ENCODE measurements at regions not wholly inside any gene's neighbourhood (a gene's known extent, or its start where the extent isn't known, plus 50 kb on each side); places are given as distances from the start of the nearest gene placed in this dataset.

DNA sequence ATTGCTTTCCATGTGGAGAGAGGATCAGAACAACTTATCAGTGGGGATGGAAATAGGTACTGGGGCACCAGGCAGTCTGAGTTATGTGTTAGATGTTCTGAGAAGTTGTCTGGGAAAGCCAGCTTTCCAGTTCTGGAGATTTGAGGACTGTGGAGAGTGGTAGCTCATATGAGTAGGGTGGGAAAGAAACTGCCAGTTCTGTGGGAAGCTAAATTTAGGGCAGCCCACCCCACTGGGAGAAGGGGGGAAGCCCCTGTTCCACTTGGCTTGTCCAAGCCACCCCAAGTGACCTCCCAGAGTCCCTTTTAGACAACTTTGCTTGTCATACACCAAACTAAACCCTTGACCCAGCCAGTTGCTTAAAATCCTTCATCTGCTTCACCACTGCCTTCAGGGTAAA is 189.5 kb downstream of the REEP3 start:
- intact Hi-C loops (cut with DNase I): loop anchor here (5.0 kb wide), 1 partner anchor 78 kb away; no protein-coding TSS in a partner anchor
- H3K4me1 ChIP-seq: peaks cover 21 to 59% (median 43%) of the 10 kb centered on the region in 3 donors

DNA sequence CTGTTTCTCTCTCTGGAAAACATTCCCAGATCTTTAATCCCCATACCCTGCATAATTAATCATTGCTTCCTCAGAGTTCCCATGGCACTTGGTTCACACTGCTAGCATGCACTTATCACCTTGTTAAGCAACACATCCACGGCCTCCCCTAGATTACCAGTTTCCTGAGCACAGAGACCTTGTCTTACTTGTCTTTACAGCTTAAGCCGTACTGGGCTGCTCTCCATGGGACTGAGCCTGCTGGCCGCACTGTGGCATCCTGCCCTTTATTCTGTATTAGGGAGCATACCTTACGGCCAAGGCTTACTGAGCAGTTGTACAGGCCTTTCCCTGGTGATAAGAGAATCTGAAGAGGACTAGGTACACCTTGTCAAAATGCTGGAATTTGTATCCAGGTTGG is 190.2 kb downstream of the REEP3 start:
- WGBS, 2 donors: 29 to 43% methylated on average over 3 of the region's 4 CpGs
- Histone ChIP-seq H3K4me1 (peaks cover 21 to 59% (median 43%) of the 10 kb centered on the region in 3 donors), H3K9me3 (no peaks in the 10 kb centered on the region), H3K27me3 (no peaks in the 10 kb centered on the region), H3K4me3 (no peak overlapping the region), H3K27ac (peak overlapping the region; percentile 74 to 91 (median 86)), H3K36me3 (no peaks in the 10 kb centered on the region)
- no peak for DNase-seq
- intact Hi-C loops (cut with DNase I): loop anchor here (5.0 kb wide), 1 partner anchor 79 kb away; no protein-coding TSS in a partner anchor
- no peak for TF ChIP-seq POLR2A (IDR thresholded peaks at IDR 0.05)
- TF ChIP-seq, protein P1, sequence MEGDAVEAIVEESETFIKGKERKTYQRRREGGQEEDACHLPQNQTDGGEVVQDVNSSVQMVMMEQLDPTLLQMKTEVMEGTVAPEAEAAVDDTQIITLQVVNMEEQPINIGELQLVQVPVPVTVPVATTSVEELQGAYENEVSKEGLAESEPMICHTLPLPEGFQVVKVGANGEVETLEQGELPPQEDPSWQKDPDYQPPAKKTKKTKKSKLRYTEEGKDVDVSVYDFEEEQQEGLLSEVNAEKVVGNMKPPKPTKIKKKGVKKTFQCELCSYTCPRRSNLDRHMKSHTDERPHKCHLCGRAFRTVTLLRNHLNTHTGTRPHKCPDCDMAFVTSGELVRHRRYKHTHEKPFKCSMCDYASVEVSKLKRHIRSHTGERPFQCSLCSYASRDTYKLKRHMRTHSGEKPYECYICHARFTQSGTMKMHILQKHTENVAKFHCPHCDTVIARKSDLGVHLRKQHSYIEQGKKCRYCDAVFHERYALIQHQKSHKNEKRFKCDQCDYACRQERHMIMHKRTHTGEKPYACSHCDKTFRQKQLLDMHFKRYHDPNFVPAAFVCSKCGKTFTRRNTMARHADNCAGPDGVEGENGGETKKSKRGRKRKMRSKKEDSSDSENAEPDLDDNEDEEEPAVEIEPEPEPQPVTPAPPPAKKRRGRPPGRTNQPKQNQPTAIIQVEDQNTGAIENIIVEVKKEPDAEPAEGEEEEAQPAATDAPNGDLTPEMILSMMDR (IDR thresholded peaks at IDR 0.05): no peak

More for the DNA sequence above, 189.5 kb downstream of the REEP3 start:
- Histone ChIP-seq H3K4me3 (no peak overlapping the region), H3K27me3 (no peaks in the 10 kb centered on the region), H3K36me3 (no peaks in the 10 kb centered on the region), H3K27ac (peak overlapping the region; percentile 74 to 91 (median 86)), H3K9me3 (no peaks in the 10 kb centered on the region)
- no peak for DNase-seq
- TF ChIP-seq, protein P1 (IDR thresholded peaks at IDR 0.05): no peak
- no peak for TF ChIP-seq POLR2A (IDR thresholded peaks at IDR 0.05)

DNA sequence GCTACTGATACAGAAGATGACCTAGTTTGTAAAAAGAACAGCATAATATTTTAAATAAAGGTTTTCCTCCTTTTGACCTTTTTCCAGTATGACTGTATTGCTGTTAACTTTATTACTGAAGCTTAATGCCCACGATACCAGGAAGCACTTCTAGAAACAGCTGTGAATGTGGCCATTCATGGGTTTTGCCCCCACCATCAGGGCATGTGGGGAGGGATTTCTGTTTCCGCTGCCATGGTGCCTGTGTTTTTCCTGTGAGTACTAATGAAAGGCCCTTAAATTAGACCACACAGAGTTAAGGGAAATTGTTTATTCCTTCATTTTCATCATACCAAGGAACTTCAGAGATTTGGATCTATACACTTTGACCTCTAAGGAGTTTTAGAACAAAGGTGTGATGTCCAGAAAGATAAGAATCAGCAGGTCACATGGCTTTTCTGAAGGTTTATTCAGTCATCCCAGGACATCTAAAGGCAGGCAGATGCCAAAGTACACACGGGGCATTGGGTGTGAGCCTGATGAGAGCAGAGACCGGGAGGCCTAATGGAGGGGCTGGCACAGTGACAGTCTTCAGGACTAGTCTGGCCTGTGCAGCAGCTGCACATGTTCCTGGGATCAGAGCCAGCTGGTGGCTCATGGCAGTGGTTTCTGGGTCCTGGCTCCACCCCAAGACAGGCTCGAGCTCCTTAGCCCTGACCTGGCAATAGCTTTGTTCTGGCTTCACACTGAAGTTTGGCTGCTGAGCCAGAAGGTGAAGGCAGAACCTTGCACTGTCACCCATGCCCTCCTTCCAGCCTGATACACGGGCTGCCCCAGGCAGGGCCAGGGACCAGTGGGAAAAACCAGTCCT is 190.9 kb downstream of the REEP3 start:
- H3K9me3 ChIP-seq: no peaks in the 10 kb centered on the region
- TF ChIP-seq POLR2A (IDR thresholded peaks at IDR 0.05): peak in 1 of 4 donors; percentile 18
- TF ChIP-seq, protein P1 (IDR thresholded peaks at IDR 0.05): no peak
- H3K4me3 ChIP-seq: no peak overlapping the region
- DNase-seq: peak; percentile 43
- 14 to 17% methylated on average over 5 to 6 of the region's 6 CpGs for WGBS, 2 donors
- peaks cover 21 to 53% (median 39%) of the 10 kb centered on the region in 3 donors for H3K4me1 ChIP-seq
- no peaks in the 10 kb centered on the region for H3K36me3 ChIP-seq
- intact Hi-C loops (cut with DNase I): loop anchor here (5.0 kb wide), 1 partner anchor 80 kb away; no protein-coding TSS in a partner anchor
- H3K27ac ChIP-seq: peak overlapping the region; percentile 74 to 91 (median 86)
- no peaks in the 10 kb centered on the region for H3K27me3 ChIP-seq

DNA sequence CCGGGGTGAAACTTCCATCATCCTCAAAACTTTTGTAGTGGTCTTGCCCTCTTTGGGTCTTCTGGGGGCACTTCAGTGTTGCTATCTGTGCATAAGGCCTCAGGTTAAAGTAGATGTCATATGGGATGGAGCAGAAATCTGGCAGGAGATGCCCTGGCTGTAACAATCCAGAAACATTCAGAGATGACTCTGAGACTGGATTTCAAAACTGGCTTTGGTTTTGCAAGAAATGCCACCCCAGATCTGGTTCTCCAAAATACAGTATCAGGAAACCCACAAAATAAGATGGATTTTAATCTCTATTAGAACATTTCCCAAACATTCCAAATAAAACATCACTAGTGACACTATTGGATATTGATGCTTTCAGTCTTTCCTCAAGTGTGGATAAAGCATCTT is 191.5 kb downstream of the REEP3 start:
- H3K4me3 ChIP-seq: no peak overlapping the region
- no peaks in the 10 kb centered on the region for H3K36me3 ChIP-seq
- peak overlapping the region; percentile 74 to 91 (median 86) for H3K27ac ChIP-seq
- DNase-seq: no peak
- H3K4me1 ChIP-seq: peaks cover 21 to 46% (median 35%) of the 10 kb centered on the region in 3 donors
- WGBS, 2 donors: 22 to 33% methylated on average over 1 of the region's 1 CpG
- H3K9me3 ChIP-seq: no peaks in the 10 kb centered on the region
- no peaks in the 10 kb centered on the region for H3K27me3 ChIP-seq
- intact Hi-C loops (cut with DNase I): loop anchor here (5.0 kb wide), 1 partner anchor 80 kb away; no protein-coding TSS in a partner anchor
- no peak for TF ChIP-seq POLR2A (IDR thresholded peaks at IDR 0.05)
- TF ChIP-seq, protein P1 (IDR thresholded peaks at IDR 0.05): no peak

Measured in esophagus squamous epithelium (tissue), 5 donors.